Left colon (tissue), 2 donors: ENCODE measurements at regions not wholly inside any gene's neighbourhood (a gene's known extent, or its start where the extent isn't known, plus 50 kb on each side); places are given as distances from the start of the nearest gene placed in this dataset.

ENCODE experiments used
- ATAC-seq: fragments of 200-7000 bp; cut with Tn5 transposase; one replicate; pipeline ENCODE4 v1.9.1; 2020; ENCODE audit warnings: mild to moderate bottlenecking, moderate library complexity
- DNase-seq, 2 donors: peaks; one replicate each; pipeline ENCODE4 v3.0.0-alpha.2; 2020
- intact Hi-C, 2 donors: fragments of 100-400 bp; cut with DNase I in 1 of 2; cut with micrococcal nuclease in 1 of 2; formaldehyde crosslinking; loops; one replicate each; pipeline versions ENCODE4 v1.11.2 to v1.14.0; 2022; cut with DNase I, micrococcal nuclease
- donor health status: DM: no; HTN: no; CAD: no.
- donor health status: DM: yes; HTN: yes; CAD: no.

DNA sequence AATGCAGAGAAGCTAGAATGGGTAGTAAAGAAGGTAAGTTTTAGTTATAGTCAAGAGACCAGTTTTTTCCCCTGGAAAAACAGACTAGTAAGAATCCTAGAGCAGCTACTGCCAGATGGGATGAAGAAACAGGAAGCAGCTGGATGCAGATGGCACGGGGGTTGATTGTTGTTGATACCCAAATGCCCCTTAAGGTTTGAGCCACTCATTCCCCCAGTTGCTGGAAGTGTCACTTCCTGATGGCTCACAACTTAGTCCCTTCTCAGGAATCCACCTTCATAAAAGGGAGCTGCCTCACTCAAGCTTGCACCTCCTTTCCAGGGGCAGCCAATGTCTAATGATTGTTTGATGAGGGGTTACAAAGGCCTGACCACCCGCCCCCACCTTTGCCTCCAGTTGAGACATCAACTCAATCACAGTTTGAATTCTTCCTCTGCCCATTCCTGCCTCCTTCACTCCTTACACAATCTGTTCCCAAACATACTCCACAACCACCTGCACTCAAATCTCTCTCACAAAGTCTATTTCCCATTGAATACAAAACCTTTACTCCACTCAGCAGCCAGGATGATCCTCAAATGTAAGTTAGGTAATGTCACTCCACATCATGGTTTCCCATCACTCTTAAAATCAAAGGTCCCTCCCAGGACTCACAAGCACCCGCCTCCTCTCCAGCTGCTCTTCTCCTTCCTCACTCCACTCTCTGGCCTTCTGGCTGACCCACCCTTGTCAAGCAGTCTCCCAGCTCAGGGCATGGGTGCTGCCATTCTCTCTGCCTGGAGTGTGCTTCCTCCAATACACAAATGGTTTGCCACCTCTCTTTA is 450.1 kb upstream of the THBS1 start:
- intact Hi-C loops, result no loop called here
- DNase-seq (no peak), ATAC-seq (no peak)

DNA sequence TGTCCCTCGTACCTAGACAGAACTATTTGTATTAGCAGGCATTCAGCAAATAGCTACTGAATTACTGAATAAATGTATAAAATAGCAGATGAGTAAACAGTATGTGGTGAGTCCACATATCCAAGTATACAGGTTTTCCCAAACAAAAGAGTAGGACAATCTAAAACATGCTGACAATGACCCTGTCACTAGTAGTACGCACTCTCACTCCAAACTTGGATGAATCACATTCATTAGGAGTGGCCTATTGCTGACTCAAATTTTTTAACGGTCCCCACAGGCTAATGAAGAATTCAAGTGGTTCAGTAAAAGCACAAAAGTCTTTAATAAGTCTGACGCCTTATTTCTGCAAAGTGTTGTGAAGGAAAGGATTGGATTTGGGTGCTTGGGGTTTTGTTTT is 449.3 kb upstream of the THBS1 start:
- no peak for ATAC-seq
- no peak for DNase-seq
- intact Hi-C loops, result no loop called here

DNA sequence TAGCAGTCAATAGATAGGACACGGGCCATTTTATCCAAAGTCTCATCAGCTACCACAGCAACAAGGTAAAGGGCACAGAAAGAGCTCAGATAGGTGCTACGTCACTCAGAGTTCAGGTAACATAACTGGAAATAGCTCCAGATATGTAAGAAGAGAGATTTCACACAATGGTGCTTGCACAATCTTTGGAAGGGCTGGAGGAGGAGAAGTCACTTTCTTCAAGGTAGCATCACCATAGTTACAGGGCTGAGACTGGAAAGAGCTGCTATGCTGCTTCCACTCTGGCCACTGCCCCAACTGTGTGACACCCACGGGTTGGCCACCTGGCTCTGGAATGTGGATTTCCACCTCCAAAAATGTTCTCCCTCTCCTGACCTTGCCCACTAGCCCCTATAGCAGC is 448.8 kb upstream of the THBS1 start:
- ATAC-seq (no peak), DNase-seq (no peak)
- intact Hi-C loops, result no loop called here

DNA sequence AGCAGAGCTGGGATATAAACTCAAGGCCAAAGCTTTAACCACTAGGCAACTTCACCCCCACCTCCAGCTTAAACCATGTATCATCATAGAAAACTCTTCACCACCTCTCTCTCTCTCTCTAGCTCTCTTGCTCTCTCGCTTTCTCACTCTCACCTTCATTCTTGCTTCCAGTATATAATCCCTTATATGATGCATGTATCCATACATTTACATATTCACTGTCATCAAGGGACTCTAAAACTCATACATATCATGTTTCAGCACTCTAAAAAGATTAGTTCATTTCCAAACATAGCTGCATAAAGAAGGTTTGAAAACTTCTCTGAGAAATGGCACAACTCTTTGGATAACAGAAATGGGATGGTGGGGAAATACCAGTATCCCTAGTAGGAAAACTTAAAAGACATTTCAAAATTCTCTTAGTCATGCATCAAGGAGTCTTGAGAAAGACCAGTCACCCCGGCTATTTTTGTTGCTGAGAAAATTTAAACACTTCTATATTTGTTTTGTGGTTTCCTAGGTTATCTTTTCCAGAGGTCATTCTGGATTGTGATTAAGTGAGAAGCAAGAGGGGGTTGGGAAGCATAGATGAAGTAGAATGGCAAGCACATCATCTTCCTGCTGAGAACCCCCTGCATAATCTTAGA is 447.8 kb upstream of the THBS1 start:
- ATAC-seq, result no peak
- intact Hi-C loops, result no loop called here
- DNase-seq, result no peak

DNA sequence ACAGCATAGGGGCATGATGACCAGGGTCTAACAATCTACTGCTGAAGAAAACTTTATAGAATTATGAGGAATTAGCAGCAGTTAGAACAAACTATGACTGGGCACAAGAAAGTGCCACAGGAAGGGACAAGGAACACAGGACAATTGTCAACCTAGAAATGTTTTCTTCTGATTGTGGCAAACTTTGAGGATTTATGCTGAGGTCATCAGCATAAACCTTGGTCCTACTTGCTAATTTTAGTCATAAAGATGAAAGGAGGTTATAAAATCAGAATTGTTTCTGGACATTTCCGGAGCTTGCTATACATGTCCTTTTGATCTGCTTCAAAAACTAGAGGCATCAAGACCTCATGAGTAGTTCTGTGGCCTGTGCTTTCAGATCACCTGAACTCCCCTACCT is 446.6 kb upstream of the THBS1 start:
- no peak for DNase-seq
- ATAC-seq, result no peak
- intact Hi-C loops, result no loop called here

DNA sequence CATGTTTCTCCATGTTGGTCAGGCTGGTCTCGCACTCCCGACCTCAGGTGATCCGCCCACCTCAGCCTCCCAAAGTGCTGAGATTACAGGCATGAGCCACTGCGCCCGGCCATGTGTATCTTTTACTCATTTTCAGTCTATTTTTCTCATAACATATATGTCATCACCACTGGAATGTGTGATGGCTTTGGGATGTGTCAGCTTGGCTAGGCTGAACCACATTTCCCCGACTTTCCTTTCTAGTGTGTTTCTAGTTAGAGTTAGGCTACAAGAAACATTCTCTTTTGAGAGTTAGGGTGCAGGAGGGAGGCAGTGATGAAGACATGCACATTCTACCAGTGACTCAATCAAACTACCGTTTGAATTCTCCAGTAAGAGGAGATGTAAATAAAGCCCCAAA is 444.9 kb upstream of the THBS1 start:
- intact Hi-C loops, result no loop called here
- DNase-seq, result no peak
- ATAC-seq, result no peak

DNA sequence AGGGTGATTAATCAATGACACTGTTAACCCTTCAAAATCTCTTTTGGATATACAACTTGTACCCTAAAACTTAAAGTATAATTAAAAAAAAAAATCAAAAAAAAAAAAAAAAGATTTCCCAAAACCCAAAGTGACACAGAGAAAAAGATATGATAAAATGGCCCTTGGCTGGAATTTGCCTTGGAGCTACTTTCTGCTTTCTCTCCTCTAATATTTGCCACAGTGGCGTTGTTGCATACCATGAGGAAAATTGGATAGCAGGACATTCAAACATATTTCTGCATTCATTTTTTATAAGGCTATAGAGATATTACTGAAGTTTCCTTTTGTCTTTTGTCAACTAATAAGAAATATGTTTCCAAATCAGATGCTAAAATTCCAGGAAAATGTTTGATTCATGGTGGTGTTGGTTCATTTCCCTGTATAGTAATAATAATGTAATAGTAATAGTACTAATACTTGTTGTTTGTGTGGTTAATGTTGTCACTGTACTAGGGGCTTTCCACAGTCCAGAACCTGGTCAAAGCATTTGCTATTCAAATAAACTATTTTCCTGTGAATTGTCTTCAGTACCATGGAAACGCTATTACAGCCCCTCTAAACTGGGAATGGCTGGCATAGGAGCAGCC is 441.3 kb upstream of the THBS1 start:
- intact Hi-C loops, result no loop called here
- no peak for DNase-seq
- no peak for ATAC-seq

DNA sequence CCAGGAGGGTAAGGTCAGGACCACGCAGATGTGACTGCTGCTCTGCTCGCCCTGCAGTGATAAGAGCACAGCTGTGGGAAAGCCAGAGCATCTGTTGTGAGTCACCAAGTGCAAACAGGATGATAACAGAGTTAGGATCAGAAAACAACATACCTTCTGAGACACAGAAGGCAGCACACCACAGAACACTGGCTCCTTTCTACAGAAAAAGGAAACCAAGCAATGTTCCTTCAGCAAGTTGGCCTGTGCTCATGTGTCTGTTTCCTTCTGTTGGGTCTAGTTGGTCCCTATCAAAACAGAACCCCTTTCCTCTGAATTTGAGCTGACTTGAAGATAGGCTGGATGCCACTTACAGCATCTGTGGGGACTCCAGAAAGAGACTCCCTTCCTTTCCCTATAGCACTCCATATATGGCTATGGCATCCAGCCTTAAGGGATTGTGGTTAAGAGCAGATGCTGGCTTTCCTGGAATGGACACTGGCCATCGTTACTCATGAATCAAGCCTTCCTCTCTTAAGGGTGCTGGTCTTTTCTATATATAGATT is 440.7 kb upstream of the THBS1 start:
- DNase-seq, result no peak
- no peak for ATAC-seq

DNA sequence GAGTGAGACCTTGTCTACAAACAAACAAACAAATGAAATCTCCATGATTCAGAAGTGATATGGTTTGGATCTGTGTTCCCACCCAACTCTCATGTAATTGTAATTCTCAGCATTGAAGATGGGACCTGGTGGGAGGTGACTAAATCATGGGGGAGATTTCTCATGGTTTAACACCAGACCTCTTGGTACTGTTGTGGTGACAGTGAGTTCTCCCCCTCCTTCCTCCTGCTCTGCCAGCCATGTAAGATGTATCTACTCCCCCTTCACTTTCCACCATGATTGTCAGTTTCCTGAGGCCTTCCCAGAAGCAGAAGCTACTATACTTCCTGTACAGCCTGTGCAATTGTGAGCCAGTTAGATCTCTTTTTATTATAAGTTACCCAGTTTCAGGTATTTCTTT is 438.4 kb upstream of the THBS1 start:
- ATAC-seq (no peak), DNase-seq (no peak)
- intact Hi-C loops, result no loop called here

More for the DNA sequence above, 440.7 kb upstream of the THBS1 start:
- intact Hi-C loops, result no loop called here

DNA sequence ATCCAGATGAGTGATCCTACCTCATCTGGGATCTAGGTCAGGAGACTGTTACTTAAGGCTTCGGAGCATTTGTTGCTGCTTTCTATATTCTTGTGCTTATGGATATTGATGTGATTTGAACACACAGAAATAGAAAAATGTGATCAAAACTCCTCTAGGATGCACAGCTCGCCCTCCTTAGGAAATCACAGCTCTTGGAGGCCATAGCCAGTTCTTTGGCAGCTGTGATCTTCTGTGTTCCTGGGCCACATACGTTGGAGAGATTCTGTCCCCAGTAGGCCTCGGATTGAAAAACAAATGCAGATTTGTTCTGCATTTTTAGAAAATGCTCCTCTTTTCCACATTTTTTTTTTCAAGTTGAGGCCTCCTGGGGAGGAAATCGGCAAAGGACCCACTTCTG is 437.4 kb upstream of the THBS1 start:
- intact Hi-C loops, result no loop called here
- ATAC-seq, result no peak
- no peak for DNase-seq

DNA sequence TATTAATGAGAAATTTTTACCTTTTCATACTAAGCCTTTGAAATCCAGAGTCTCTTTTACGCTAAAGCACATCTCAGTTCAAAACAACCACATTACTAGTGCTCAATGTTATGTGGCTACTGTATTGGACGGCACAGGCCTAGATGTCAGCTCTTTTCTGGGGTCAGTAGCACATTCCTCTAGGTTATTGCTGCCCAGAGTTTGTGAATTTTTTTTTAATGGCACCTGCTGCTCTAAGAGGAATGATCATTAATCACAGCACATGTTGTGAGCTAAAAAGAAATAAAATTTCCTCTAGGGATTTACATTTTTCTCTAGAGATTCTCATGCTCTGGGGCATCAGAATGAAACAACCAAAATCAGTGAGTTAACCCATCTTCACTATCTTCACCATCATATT is 436.8 kb upstream of the THBS1 start:
- intact Hi-C loops, result no loop called here

DNA sequence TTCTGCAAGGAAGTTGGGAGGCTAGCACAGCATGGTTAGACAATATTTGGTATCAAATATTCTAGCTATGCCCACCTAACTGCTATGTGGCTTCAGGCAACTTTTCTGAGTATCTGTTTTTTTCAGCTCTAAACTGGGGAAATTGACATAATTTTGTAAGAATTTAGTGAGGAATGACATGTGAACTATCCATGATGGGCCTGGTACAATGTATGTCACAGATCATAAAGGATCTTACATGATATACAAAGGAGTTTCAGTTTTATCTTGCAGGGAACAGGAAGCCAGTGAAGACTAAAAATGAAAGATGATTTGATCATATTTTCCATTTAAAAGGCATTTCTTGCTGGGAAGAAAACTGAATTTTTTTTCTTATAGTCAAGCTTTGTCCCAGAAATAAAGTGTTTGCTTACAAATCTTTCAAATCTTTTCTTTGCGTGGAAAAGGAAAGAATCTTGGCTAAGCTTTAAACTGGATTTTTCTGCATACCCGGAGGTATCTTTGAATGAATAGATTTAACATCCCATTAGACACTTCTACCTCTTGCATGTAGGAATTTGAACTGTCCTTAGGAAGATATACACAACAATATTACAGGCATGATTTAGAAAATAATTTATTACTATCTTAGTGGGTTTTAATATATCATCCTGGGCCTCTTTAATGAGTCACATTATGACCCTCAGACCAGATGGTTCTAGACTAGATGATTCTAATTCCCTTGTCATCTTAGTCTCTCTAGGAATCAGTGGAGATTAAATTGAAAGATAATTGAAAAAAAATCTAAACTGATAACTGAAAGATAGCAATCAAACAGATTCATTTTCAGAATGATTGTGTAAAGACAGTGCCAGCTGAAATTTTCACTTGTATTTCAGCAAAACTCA is 436.0 kb upstream of the THBS1 start:
- ATAC-seq (no peak), DNase-seq (no peak)
- intact Hi-C loops, result no loop called here

More for the DNA sequence above, 436.8 kb upstream of the THBS1 start:
- DNase-seq (no peak), ATAC-seq (no peak)

DNA sequence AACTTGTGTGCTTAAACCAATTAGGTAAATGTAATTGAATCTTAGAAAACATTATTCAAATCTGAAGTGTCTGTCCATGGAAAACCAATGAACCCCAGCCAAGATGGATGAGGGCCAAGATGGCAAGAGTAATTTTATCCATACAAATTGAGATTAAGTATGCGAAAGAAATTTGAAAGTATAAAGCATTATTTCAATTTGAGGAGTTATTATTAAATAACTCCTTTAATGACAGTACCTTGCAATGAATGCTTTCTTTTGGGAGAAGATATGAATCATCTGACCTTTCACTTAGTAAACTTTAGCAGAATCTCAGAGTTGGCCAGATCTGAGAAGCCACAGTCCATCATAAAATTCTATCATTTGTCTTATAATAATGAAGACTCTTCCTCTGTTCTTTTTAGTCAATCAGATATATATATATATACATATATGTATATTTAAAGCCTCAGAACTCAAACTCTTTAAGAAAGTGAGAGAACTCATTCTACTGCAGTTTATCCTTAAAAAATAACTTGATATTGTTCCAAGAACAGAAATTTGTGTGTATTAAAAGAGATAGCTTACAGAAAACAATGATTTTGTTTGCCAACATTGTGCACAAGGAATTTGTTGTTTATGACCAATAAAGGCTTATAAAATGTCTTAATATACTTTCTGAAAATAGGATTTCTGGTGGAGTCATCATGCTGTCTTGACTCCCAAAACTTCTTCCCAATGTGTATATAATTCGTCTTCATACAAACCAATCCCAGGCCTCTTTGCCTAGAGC is 434.8 kb upstream of the THBS1 start:
- ATAC-seq, result no peak

DNA sequence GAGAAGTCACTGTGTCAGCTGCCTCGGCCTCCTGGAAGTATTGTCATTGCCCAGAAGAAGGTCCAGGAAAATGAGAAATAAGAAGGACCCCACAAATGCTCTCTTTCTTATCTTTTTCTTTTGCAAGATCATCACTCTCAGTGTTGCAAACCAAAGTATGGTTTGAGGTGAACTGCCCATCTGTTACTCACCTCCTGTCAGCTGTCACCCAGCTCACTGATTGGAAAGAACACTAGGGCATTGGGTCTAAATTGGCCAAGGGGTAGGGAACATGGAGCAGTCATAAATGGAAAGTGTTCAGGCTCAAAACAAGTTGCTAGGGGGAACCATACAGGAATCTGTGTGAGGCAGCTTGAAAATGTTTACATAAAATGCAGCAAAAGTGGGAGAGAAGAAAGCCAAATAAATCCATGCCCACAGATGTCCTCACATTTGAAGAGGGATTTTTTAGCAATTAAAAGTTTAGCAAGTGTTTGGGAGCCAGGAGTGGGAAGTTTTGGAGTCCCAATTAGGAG is 431.2 kb upstream of the THBS1 start:
- ATAC-seq, result no peak
- intact Hi-C loops, result no loop called here

More for the DNA sequence above, 434.8 kb upstream of the THBS1 start:
- intact Hi-C loops, result no loop called here
- DNase-seq, result no peak

DNA sequence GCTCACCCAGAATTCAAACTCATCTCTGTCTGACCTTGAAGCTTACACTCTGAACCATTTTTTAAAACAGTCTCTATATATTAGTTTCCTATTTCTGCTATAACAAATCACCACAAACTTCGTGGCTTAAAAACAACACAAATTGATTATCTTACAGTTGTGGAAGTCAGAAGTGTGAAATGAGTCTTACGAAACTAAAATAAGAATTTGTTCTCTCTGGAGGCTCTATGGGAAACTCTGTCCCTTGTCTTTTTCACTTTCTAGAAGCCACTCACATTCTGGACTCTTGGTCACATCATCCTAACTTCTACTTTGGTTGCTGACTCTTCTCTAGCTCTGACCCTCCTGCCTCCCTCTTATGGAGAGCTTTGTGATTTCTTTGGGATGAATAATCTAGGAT is 429.3 kb upstream of the THBS1 start:
- no peak for DNase-seq
- intact Hi-C loops, result no loop called here
- no peak for ATAC-seq

More for the DNA sequence above, 431.2 kb upstream of the THBS1 start:
- no peak for DNase-seq

DNA sequence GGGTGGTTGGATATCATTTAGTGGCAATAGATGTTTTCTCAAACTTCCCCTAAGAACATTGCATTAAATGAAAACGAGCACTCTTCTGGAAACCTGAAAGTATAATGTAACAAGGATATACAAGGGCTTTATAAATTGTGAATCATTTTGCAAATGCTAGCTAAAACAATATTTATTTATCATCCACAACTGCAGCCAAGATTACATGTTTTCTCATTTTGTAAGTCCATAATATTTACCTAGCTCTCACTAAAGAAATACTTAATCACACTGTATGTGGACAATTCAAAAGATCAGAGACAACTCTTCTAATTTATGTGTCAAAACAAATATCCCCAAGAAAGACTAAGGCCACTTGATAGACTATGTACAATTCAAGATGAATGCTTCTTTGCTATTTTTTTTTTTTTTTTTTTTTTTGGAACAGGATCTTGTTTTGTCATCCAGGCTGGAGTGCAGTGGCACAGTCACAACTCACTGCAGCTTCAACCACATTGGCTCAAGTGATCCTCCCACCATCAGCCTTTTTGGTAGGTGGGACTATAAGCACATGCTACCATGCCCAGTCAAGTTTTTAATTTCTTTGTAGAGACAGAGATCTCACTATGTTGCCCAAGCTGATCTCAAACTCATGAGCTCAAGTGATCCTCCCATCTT is 427.7 kb upstream of the THBS1 start:
- no peak for DNase-seq
- no peak for ATAC-seq
- intact Hi-C loops, result no loop called here

DNA sequence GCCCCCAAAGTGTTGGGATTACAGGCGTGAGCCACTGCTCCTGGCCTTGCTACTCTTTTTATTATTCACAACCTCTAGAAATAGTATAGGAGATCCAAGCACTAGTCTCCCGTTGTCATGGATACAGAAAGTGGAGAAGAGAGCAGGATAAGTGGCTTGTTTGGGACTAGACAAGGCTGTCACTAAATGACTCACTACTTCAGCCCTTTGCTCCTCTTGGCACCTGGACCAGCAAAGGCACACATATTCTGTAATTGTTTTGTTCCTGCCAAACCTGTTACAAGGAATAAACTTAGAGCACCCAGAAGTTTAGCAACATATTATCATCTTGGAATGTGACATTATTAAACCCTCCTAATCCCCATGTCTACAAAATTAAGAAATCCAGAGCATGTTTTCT is 427.2 kb upstream of the THBS1 start:
- no peak for DNase-seq
- intact Hi-C loops, result no loop called here
- peak; percentile 82 for ATAC-seq

DNA sequence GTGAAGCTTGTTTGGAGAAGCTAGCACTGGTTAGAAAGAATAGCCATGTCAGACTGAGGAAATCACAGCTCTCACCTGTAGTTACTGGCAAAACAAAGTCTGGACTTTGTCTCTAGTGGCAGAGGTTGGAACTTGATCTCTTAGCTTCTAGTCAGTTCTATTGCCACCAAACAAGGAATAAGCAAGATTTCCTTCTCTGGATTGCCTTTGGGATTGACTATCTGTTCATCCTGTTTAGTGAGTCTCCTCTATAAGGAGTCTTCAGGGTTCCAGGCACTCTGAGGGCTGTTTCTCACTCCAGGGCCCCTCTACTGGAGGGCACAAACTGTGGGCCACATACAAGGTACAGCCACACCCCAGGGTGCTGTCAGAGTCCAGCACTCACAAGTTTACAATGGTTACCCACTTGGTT is 426.6 kb upstream of the THBS1 start:
- ATAC-seq, result peak; percentile 94
- intact Hi-C loops, result no loop called here
- peak in 1 of 2 donors; percentile 17 for DNase-seq
